Keratinocyte (primary cell): ENCODE measurements at regions not wholly inside any gene's neighbourhood (a gene's known extent, or its start where the extent isn't known, plus 50 kb on each side); places are given as distances from the start of the nearest gene placed in this dataset.

Source experiments
- CTCF ChIP-seq, 3 experiments: IDR thresholded peaks in 1 of 3; conservative IDR thresholded peaks in 1 of 3; optimal IDR thresholded peaks in 1 of 3; 2 replicates in 2 of 3; 3 replicates in 1 of 3; pipeline versions ENCODE3 to v1.5.1; 2011; ENCODE audit warnings: low read length in 3 of 3, mild to moderate bottlenecking in 3 of 3, moderate library complexity in 2 of 3, control low read depth in 1 of 3, inconsistent platforms in 1 of 3; ENCODE audit not compliant: insufficient read depth in 2 of 3; ENCODE audit errors: extremely low read depth in 1 of 3
- EZH2 ChIP-seq: IDR thresholded peaks from one replicate; pipeline ENCODE4 v1.6.1; 2012; ENCODE audit warnings: inconsistent platforms, mild to moderate bottlenecking, low read length, moderate library complexity

GRCh38 chr5:88092358-88092757 is 176.3 kb downstream of the TMEM161B start:
- no peak for TF ChIP-seq CTCF (optimal IDR thresholded peaks at IDR 0.05 in 1 of 3, IDR thresholded peaks at IDR 0.05 in 1 of 3, conservative IDR thresholded peaks at IDR 0.05 in 1 of 3; ENCODE audit: extremely low read depth in 1 of 3, insufficient read depth in 2 of 3, low read length in 3 of 3)
- no peak for TF ChIP-seq EZH2
